NCI-H2227 (cell line): ENCODE measurements at regions not wholly inside any gene's neighbourhood (a gene's known extent, or its start where the extent isn't known, plus 50 kb on each side); places are given as distances from the start of the nearest gene placed in this dataset.

Source experiments
- DNase-seq: peaks from one replicate; lab custom pipeline; 2025; ENCODE audit not compliant: unreplicated experiment; lab: John Stamatoyannopoulos, UW

DNA sequence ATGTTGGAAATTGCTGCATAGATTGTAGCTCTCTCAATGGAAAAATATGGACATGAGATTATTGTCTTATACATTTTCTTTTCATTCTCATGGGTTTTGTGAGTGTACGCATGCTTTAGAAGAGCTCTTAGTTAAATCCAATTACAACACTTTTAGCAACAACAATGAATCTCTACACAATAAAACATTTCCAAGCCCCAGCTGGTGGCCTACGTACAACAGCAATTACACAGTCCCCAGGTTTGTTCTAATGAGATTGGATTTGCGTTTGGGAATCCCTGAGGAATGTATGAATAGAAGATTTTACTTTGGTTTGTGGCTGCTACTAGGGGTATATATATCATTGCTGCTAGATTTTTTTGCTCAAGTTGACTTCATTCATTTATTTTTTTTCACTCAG, 98.6 kb downstream of the FHDC1 start:
- DNase-seq = no peak

DNA sequence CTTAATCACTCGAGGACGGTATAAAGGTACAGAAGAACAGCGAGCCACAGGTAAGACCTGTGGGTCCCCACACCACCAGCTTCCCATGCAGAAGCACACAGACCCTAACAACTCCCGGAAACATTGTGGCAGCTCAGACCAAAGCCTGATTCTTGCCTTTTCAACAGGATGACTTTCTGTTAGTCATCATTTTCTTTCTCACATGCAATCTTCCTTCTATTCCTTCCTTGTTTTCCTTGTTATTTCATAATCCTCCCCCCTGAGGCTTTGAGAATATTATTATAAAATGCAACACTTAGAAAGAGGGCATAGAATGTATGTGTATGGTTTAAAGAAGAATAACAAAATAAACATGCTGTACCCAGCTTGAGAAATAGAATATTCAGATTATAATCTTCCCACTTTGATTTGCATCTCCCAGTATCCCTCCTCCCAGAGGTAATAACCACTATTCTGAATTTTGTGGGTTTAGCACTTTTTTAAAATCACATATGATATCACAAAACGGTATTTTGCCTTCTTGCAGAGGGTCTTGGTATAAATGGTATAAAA, 100.9 kb downstream of the FHDC1 start:
- DNase-seq = no peak

- no peak for DNase-seq
Observed at GRCh38 chr4:153038623-153039311, 102.6 kb downstream of the FHDC1 start.

- no peak for DNase-seq
Observed at GRCh38 chr4:153039542-153040185, 103.5 kb downstream of the FHDC1 start.

DNA sequence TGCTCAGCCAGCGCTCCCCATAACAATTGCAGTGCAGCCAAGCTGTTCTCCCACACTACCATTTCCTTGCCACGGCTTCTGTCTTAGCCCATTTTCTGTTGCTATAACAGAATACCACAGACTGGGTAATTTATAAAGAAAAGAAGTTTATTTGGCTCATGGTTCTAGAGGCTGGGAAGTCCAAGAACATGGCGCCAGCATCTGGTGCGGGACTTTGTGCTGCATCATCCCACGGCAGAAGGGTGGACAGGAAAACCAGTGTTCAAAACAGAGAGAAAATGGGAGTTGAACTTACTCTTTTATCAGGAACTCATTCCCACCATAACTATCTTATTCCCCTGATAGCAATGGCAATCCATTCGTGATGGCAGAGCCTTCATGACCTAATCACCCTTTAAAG, 104.6 kb downstream of the FHDC1 start:
- DNase-seq = no peak

DNA sequence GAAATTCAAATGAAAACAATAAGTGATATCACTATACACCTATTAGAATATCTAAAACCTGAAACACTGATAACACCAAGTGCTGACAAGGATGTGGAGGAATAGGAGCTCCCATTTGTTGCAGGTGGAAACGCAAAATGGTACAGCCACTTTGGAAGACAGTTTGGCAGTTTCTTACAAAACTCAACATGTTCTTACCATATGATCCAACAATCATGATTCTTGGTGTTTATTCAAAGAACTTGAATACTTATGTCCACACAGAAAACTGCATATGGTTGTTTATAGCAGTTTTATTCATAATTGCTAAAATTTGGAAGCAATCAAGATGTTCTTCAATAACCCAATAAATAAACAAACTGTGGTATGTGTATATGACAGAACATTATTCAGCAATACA, 107.9 kb downstream of the FHDC1 start:
- no peak for DNase-seq

DNA sequence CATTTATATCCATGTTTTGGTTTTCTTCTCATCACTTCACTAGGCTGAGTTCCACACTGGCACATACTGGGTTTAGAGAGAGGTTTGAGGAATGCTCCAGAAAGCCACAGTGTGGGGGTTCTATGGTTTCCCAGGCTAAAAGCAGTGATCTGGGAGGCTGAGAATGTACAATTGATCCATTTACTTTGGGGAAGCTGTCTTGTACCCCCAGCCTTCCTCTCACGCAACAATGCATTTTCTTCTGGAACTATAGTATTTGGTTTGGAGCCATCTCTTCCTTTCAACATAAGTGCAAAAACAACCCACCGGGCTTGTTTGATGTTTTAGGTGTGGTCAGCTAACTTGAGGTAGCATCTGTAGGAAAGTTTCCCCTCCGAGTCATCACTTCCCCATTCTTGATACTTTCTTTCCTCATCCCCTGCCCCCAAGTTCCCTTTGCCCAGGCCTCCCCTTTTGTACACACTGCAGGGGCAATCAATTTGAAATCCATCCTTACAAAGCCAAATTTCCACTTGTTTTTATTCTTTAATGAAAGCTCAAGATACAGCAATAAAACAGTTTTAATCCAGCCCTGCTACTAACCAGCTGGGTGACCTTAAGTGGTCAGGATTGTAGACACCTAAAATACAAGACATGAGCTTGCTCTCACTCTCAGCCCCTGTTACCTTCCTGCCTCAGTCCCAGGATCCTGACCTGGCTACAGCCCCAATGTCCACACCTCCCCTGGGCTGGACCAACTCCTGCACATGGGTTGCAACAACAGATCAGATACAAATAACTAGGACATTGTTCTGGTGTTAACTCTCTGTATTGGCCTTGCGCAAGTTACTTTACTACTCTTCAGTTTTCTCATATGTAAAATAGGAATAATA, 109.2 kb downstream of the FHDC1 start:
- no peak for DNase-seq

- no peak for DNase-seq
Observed at GRCh38 chr4:153058671-153059060, 122.5 kb downstream of the FHDC1 start.

DNA sequence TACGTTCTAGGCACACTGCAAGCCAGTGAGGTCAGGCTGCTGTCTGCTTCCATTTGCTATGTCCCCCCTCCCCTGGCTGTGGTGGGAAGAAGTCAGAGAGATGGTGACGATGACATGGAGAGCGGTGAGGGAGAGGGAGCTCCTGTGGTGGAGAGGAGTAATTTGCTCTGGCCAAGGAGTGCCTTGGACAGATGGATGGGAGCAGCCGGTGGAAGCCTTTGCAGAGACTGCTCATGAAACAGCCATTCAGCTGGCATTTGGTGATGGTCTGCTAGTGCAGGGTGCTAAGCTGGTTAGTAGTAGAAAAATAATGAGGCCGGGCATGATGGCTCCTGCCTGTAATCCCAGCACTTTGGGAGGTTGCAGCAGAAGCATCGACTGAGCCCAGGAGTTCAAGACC, 124.1 kb downstream of the FHDC1 start:
- no peak for DNase-seq

DNA sequence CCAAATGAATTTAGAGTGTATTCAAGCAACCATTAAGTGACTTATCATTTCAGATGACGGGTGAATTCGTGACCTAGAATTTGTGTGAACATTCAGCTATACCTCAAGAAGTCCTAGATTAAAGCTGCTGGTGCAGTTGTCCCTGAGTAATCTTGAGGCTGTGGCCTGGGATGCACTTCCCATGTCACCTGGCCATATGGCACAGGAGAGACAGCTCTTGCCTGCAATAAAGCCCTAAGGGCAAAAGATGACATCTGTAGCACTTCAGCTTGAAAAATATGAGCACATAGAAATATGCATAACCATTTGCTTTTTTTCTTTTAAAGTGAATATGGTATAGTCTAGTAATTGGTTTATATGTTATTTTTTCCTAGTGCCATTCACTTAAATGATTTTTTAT, 125.8 kb downstream of the FHDC1 start:
- DNase-seq = no peak

DNA sequence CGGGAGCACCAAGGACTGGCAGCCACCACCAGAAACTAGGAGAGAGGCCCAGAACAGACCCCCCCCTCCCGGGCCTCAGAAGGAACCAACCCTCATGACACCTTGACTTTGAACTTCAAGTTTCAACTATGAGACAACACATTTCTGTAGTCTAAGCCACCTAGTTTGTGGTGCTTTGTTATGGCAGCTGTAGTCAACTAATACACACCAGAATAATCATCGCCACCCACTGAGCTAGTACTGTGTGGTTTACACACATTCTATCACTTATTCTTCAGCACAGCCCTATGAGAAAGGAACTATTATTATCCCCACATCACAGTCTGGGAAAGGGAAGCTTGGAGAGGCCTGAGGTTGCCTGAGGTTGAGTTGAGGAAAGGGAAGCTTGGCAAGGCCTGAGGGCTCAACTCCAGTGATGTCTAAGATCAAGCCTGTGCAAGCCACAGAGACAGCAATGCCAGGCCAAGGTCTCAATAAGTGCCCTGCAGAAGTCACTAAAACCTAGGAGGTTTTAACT, 126.6 kb downstream of the FHDC1 start:
- DNase-seq = no peak

DNA sequence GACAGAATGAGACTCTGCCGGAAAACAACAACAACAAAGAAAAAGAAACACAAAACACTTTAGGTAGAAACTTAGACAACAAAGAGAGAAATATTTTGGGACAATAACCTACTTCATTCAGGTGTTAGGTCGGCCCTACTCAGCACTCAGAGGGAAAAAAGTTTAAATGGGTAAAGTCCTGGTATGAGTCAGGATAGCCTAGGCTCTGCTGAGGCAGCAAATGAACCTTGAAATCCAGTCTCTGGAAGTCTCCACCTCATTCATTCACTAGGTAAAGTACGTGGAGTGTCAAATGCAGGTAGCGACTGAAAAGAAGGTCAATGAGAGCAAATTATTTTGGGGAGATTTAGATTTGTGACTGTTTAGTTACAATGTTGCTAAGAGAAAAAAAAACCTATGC, 127.4 kb downstream of the FHDC1 start:
- DNase-seq = no peak

- DNase-seq = no peak
Observed at GRCh38 chr4:153064571-153064970, 128.4 kb downstream of the FHDC1 start.

- no peak for DNase-seq
Observed at GRCh38 chr4:153065276-153065675, 129.2 kb downstream of the FHDC1 start.

DNA sequence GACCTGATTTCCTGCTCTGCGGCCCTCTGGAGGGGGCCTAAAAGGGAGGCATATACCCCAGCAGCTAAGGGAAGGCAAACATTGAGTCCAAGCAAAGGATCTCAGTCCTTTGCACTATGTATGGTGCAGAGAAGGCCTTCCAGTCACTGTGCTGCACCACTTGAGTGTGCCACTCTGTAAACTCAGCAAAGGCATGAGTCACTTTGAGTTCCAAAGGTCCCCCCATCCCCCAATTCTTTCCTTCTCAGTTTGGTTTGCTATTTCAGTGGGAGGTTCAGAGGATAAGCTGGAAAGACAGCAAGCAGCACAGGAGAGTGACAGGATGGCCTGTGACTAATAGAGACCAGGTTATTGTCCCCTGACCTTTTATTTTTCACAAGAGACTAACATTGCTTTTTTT, 131.3 kb downstream of the FHDC1 start:
- no peak for DNase-seq

GRCh38 chr4:153068751-153069150, 132.6 kb downstream of the FHDC1 start:
- no peak for DNase-seq

- DNase-seq = no peak
Observed at GRCh38 chr4:153071958-153072598, 132.2 kb upstream of the TRIM2 start.

DNA sequence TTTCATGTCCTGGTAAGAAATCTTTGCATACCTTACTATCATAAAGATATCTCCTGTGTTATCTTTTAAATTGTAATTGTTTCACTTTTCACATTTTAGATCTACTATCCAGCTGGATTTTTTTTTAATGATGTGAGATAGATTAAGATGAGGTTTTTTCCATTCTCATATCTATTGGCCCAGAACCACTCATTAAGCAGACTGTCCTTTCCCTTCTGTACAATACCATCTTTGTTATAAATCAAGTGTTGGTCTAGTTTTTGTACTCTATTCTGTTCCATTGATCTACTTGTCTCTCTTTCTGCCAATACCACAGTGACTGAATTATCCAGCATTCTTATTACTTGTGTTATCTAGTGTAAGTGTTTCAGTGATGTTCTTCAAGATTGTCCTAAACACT, 131.6 kb upstream of the TRIM2 start:
- no peak for DNase-seq

DNA sequence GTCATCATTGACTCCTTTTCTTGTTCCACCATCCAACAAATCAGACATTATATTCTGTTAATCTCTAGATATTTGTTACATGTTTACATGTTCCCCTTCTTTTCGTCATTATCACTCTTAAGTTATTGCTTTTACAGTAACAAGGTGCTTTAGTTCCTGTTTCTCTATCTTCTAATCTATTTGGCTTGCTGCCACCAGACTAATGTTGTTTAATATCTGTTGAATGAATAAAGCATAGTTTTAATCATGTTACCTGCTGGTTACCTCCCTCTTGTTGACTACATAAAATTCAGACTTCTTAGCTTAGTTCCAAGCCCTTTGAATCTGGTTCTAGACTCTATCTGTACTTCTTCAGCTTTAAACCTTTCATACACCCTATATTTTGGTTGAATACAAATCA, 129.8 kb upstream of the TRIM2 start:
- DNase-seq = no peak

- DNase-seq = no peak
Observed at GRCh38 chr4:153074936-153075630, 129.2 kb upstream of the TRIM2 start.
